ENCODE measurements at regions not wholly inside any gene's neighbourhood (a gene's known extent, or its start where the extent isn't known, plus 50 kb on each side); places are given as distances from the start of the nearest gene placed in this dataset.

- Histone ChIP-seq H3K4me2 (ENCODE audit: low read length) (no peak overlapping the region), H3K36me3 (replicated peaks; ENCODE audit: low read depth, low read length) (no peaks in the 10 kb centered on the region), H3K27ac (ENCODE audit: low read length) (no peak overlapping the region), H2AFZ (ENCODE audit: low read depth, low read length) (no peak overlapping the region), H4K20me1 (ENCODE audit: insufficient read depth, low read length) (no peaks in the 10 kb centered on the region), H3K79me2 (ENCODE audit: low read length) (no peaks in the 10 kb centered on the region), H3K4me3 (ENCODE audit: low read length) (no peak overlapping the region), H3K27me3 (ENCODE audit: low read depth, low read length) (no peaks in the 10 kb centered on the region), H3K9ac (ENCODE audit: low read length) (no peak overlapping the region), H3K4me1 (ENCODE audit: low read length) (no peaks in the 10 kb centered on the region), H3K9me3 (ENCODE audit: insufficient read depth, low read length) (no peaks in the 10 kb centered on the region)
- TF ChIP-seq, protein P1, sequence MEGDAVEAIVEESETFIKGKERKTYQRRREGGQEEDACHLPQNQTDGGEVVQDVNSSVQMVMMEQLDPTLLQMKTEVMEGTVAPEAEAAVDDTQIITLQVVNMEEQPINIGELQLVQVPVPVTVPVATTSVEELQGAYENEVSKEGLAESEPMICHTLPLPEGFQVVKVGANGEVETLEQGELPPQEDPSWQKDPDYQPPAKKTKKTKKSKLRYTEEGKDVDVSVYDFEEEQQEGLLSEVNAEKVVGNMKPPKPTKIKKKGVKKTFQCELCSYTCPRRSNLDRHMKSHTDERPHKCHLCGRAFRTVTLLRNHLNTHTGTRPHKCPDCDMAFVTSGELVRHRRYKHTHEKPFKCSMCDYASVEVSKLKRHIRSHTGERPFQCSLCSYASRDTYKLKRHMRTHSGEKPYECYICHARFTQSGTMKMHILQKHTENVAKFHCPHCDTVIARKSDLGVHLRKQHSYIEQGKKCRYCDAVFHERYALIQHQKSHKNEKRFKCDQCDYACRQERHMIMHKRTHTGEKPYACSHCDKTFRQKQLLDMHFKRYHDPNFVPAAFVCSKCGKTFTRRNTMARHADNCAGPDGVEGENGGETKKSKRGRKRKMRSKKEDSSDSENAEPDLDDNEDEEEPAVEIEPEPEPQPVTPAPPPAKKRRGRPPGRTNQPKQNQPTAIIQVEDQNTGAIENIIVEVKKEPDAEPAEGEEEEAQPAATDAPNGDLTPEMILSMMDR (IDR thresholded peaks at IDR 0.05; ENCODE audit: low read depth, low read length), result no peak
- TF ChIP-seq EZH2phosphoT487 (IDR thresholded peaks at IDR 0.05; ENCODE audit: low read depth), result no peak
Observed at GRCh38 chr1:4512636-4513035, 141.8 kb upstream of the AJAP1 start.

DNA sequence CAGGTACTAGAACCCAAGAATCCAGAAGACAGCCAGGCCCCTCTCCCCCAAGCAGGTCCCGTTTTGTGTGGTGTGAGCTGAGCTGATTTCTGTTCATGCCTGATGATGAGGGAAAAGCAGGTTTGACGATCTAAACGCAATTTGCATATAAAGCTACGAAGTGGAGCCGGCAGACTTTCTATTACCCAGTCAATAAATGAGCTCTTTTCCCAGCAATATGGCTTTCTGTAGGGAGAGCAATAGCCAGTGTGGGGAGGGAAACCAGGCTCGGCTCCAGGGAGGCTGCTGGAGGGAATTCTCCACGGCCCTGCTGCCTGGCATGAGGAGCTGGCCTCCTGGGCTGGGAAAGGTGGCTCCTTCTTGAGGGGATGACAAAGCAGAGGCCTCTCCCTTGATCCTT is 140.7 kb upstream of the AJAP1 start:
- no peak overlapping the region for H2AFZ ChIP-seq (ENCODE audit: low read depth, low read length)
- no peaks in the 10 kb centered on the region for H4K20me1 ChIP-seq (ENCODE audit: insufficient read depth, low read length)
- H3K79me2 ChIP-seq (ENCODE audit: low read length), result no peaks in the 10 kb centered on the region
- no peak overlapping the region for H3K4me3 ChIP-seq (ENCODE audit: low read length)
- no peaks in the 10 kb centered on the region for H3K36me3 ChIP-seq (replicated peaks; ENCODE audit: low read depth, low read length)
- no peaks in the 10 kb centered on the region for H3K4me1 ChIP-seq (ENCODE audit: low read length)
- no peaks in the 10 kb centered on the region for H3K27me3 ChIP-seq (ENCODE audit: low read depth, low read length)
- no peak overlapping the region for H3K9ac ChIP-seq (ENCODE audit: low read length)
- TF ChIP-seq, protein P1 (IDR thresholded peaks at IDR 0.05; ENCODE audit: low read depth, low read length), result no peak
- no peak for TF ChIP-seq EZH2phosphoT487 (IDR thresholded peaks at IDR 0.05; ENCODE audit: low read depth)
- H3K9me3 ChIP-seq (ENCODE audit: insufficient read depth, low read length), result no peaks in the 10 kb centered on the region
- H3K4me2 ChIP-seq (ENCODE audit: low read length), result no peak overlapping the region
- no peak overlapping the region for H3K27ac ChIP-seq (ENCODE audit: low read length)

- Histone ChIP-seq H3K9ac (ENCODE audit: low read length) (no peak overlapping the region), H3K4me3 (ENCODE audit: low read length) (no peak overlapping the region), H3K27ac (ENCODE audit: low read length) (no peak overlapping the region), H3K4me1 (ENCODE audit: low read length) (no peaks in the 10 kb centered on the region), H3K9me3 (ENCODE audit: insufficient read depth, low read length) (no peaks in the 10 kb centered on the region), H3K4me2 (ENCODE audit: low read length) (no peak overlapping the region), H4K20me1 (ENCODE audit: insufficient read depth, low read length) (no peaks in the 10 kb centered on the region), H3K36me3 (replicated peaks; ENCODE audit: low read depth, low read length) (no peaks in the 10 kb centered on the region), H3K27me3 (ENCODE audit: low read depth, low read length) (no peaks in the 10 kb centered on the region), H2AFZ (ENCODE audit: low read depth, low read length) (no peak overlapping the region), H3K79me2 (ENCODE audit: low read length) (no peaks in the 10 kb centered on the region)
- TF ChIP-seq, protein P1 (IDR thresholded peaks at IDR 0.05; ENCODE audit: low read depth, low read length), result no peak
- TF ChIP-seq EZH2phosphoT487 (IDR thresholded peaks at IDR 0.05; ENCODE audit: low read depth), result no peak
Observed at GRCh38 chr1:4515727-4516289, 138.6 kb upstream of the AJAP1 start.

DNA sequence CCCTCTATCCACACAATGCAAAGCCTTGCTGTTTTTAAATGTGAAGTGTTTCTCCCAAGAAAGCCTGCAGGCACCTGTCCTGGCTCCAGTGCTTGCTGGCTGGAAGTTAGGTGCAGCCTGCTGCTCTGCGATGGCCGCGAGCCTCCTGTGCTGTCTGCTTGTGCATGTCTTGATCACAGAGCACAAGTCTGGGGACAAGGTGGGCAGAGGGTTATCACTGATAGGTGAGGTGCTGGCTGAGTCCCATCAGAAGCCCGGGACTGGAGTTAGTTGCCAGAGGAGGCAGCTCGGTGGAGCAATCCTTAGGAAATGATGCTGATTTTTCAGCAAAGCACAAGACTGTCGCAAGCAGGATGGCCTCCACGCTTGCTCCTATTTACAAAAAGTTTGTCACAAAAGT is 137.8 kb upstream of the AJAP1 start:
- H3K27ac ChIP-seq (ENCODE audit: low read length), result no peak overlapping the region
- no peaks in the 10 kb centered on the region for H4K20me1 ChIP-seq (ENCODE audit: insufficient read depth, low read length)
- H3K27me3 ChIP-seq (ENCODE audit: low read depth, low read length), result no peaks in the 10 kb centered on the region
- no peaks in the 10 kb centered on the region for H3K4me1 ChIP-seq (ENCODE audit: low read length)
- no peak for TF ChIP-seq EZH2phosphoT487 (IDR thresholded peaks at IDR 0.05; ENCODE audit: low read depth)
- TF ChIP-seq, protein P1 (IDR thresholded peaks at IDR 0.05; ENCODE audit: low read depth, low read length), result no peak
- no peak overlapping the region for H2AFZ ChIP-seq (ENCODE audit: low read depth, low read length)
- H3K36me3 ChIP-seq (replicated peaks; ENCODE audit: low read depth, low read length), result no peaks in the 10 kb centered on the region
- H3K9ac ChIP-seq (ENCODE audit: low read length), result no peak overlapping the region
- H3K4me3 ChIP-seq (ENCODE audit: low read length), result no peak overlapping the region
- no peaks in the 10 kb centered on the region for H3K79me2 ChIP-seq (ENCODE audit: low read length)
- H3K4me2 ChIP-seq (ENCODE audit: low read length), result no peak overlapping the region
- no peaks in the 10 kb centered on the region for H3K9me3 ChIP-seq (ENCODE audit: insufficient read depth, low read length)
